GM12892 (cell line): ENCODE measurements at regions not wholly inside any gene's neighbourhood (a gene's known extent, or its start where the extent isn't known, plus 50 kb on each side); places are given as distances from the start of the nearest gene placed in this dataset.

Source experiments
- POLR2A ChIP-seq: IDR thresholded peaks from 2 replicates; pipeline ENCODE4 v1.6.1; 2011; ENCODE audit warnings: low read depth, low read length, control low read depth
- POLR2AphosphoS5 ChIP-seq: IDR thresholded peaks from 2 replicates; pipeline ENCODE4 v1.6.1; 2011; ENCODE audit warnings: low read depth, low read length, control low read depth
- TAF1 ChIP-seq: IDR thresholded peaks from 2 replicates; pipeline ENCODE4 v1.6.1; 2011; ENCODE audit warnings: low read depth, mild to moderate bottlenecking, control low read depth, low read length, borderline replicate concordance

- TF ChIP-seq POLR2A (no peak), TAF1 (no peak), POLR2AphosphoS5 (no peak)
These were observed 131.6 kb upstream of the E2F8 start for GRCh38 chr11:19372381-19372780.
